Ishikawa (cell line): ENCODE measurements at regions not wholly inside any gene's neighbourhood (a gene's known extent, or its start where the extent isn't known, plus 50 kb on each side); places are given as distances from the start of the nearest gene placed in this dataset.

ENCODE experiments used
- EP300 ChIP-seq: IDR thresholded peaks from 2 replicates; pipeline ENCODE4 v1.6.1; 2012; ENCODE audit warnings: borderline replicate concordance
- NFIC ChIP-seq: IDR thresholded peaks from 2 replicates; pipeline ENCODE4 v1.6.1; 2012

- no peak for TF ChIP-seq EP300
- TF ChIP-seq NFIC = no peak
Measured at GRCh38 chr1:184145083-184145482, 93.6 kb downstream of the TSEN15 start.
